Calu3 (cell line): ENCODE measurements at regions not wholly inside any gene's neighbourhood (a gene's known extent, or its start where the extent isn't known, plus 50 kb on each side); places are given as distances from the start of the nearest gene placed in this dataset.

Source experiments
- BruUV-seq: library from RNA; stranded (reverse); fragments of 400-500 nt; replicated peaks from 2 replicates; lab custom pipeline; 2021; lab: Mats Ljungman, UMichigan
- CTCF ChIA-PET: fragments of 300-600 bp; sonication (Branson Sonifier 250); formaldehyde crosslinking; loops from one replicate; lab custom pipeline; 2022; ENCODE audit warnings: antibody characterized with exemption; lab: Charles Lee
- DNase-seq: peaks from one replicate; pipeline ENCODE4 v3.0.0; 2022
- H3K27ac Mint-ChIP-seq: one replicate; pipeline ENCODE4 v1.8.0; 2022; ENCODE audit warnings: mixed read lengths; ENCODE audit not compliant: unreplicated experiment
- H3K27me3 Mint-ChIP-seq: one replicate; pipeline ENCODE4 v1.8.0; 2022; ENCODE audit warnings: mixed read lengths; ENCODE audit not compliant: unreplicated experiment
- H3K36me3 Mint-ChIP-seq: one replicate; pipeline ENCODE4 v1.8.0; 2022; ENCODE audit warnings: mild to moderate bottlenecking, moderate library complexity, mixed read lengths; ENCODE audit not compliant: insufficient read depth, unreplicated experiment
- H3K4me1 Mint-ChIP-seq: one replicate; pipeline ENCODE4 v1.8.0; 2022; ENCODE audit warnings: mild to moderate bottlenecking, low read depth, mixed read lengths; ENCODE audit not compliant: unreplicated experiment
- H3K4me3 Mint-ChIP-seq: one replicate; pipeline ENCODE4 v1.8.0; 2022; ENCODE audit warnings: mild to moderate bottlenecking, low read depth, moderate library complexity, mixed read lengths; ENCODE audit not compliant: unreplicated experiment
- H3K9me3 Mint-ChIP-seq: one replicate; pipeline ENCODE4 v1.8.0; 2022; ENCODE audit warnings: low read depth, mixed read lengths; ENCODE audit not compliant: unreplicated experiment
- intact Hi-C: fragments of 100-400 bp; cut with micrococcal nuclease; formaldehyde crosslinking; loops from one replicate; pipeline ENCODE4 v1.10.0; 2022; ENCODE audit not compliant: unreplicated experiment
- TF ChIP-seq, protein P1 (sequence below): fragments of 200-600 bp; IDR thresholded peaks from one replicate; pipeline ENCODE4 v1.8.0; 2022; ENCODE audit warnings: antibody characterized with exemption; ENCODE audit not compliant: unreplicated experiment

DNA sequence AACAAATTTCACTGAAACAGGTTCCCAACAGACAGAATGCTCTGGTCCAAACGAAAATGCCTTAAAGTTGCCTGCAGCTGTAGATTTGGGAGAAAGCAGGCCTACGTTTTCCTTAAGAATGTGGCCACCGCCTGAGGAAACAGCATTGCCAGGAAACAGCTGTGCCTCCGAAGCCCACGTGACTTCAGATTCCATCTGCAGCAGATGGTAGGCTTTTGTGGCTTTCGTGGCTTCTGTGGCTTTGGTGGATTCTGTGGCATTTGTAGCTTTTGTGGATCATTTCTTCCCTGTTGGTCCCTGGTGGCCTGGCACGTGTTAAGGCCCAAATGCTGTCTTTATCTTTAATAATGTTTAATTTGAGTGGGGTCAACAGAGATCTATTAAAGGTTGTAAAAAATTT is 222.9 kb downstream of the TTLL2 start:
- Mint-ChIP-seq H3K36me3 (no peaks in the 10 kb centered on the region), H3K9me3 (peaks cover 1% of the 10 kb centered on the region), H3K27ac (no peak overlapping the region), H3K27me3 (peaks cover 8% of the 10 kb centered on the region), H3K4me1 (no peaks in the 10 kb centered on the region), H3K4me3 (no peak overlapping the region)
- TF ChIP-seq, protein P1, sequence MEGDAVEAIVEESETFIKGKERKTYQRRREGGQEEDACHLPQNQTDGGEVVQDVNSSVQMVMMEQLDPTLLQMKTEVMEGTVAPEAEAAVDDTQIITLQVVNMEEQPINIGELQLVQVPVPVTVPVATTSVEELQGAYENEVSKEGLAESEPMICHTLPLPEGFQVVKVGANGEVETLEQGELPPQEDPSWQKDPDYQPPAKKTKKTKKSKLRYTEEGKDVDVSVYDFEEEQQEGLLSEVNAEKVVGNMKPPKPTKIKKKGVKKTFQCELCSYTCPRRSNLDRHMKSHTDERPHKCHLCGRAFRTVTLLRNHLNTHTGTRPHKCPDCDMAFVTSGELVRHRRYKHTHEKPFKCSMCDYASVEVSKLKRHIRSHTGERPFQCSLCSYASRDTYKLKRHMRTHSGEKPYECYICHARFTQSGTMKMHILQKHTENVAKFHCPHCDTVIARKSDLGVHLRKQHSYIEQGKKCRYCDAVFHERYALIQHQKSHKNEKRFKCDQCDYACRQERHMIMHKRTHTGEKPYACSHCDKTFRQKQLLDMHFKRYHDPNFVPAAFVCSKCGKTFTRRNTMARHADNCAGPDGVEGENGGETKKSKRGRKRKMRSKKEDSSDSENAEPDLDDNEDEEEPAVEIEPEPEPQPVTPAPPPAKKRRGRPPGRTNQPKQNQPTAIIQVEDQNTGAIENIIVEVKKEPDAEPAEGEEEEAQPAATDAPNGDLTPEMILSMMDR = no peak
- BruUV-seq = no TSS peak
- CTCF ChIA-PET = no interaction called here
- intact Hi-C loops = loop anchor here (5.0 kb wide), 1 partner anchor 300 kb away; no protein-coding TSS in a partner anchor
- DNase-seq = no peak

DNA sequence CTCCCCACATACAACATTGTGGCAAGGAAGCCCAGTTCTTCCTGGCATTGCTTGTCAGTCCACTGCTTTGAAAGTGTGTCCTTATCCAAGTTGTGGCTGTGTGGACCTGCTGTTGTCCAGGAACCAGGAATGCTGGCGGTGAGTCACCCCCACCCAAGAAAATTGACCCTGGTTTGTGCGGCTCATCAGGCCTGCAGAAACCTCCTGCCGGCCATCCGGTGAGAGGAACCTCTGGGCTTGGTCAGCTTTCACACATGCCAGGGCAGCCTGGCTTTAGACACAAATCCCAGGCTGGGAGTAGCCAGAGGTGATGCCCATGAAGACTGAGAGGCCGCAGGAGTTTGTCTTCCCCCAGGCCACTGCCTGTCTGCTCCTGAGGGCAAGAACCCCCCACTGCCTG is 223.6 kb downstream of the TTLL2 start:
- no TSS peak for BruUV-seq
- no peaks in the 10 kb centered on the region for H3K4me1 Mint-ChIP-seq
- no peaks in the 10 kb centered on the region for H3K36me3 Mint-ChIP-seq
- DNase-seq = no peak
- CTCF ChIA-PET = no interaction called here
- H3K27ac Mint-ChIP-seq = no peak overlapping the region
- H3K4me3 Mint-ChIP-seq = no peak overlapping the region
- peaks cover 15% of the 10 kb centered on the region for H3K27me3 Mint-ChIP-seq
- intact Hi-C loops = loop anchor here (5.0 kb wide), 1 partner anchor 299 kb away; no protein-coding TSS in a partner anchor
- H3K9me3 Mint-ChIP-seq = peaks cover 3% of the 10 kb centered on the region
- TF ChIP-seq, protein P1 = no peak

DNA sequence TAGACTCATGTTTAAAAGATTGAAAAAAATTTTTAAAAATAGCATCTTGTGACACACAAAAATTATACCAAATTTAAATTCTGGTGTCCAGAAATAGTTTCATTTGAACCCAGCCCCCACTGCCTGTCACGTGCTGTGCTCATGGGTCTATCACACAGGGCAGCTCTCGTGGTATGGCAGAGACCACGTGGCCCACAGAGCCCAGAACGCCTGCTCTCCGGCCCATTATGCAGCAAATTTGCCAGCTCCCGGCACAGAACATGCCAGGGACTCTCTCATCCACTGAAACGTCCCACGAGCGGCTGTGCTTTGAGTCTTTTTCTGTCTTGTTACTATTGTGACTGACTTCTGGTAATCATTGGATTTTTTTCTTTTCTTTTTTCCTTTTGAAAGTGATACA is 224.3 kb downstream of the TTLL2 start:
- TF ChIP-seq, protein P1 = no peak
- Mint-ChIP-seq H3K27ac (no peak overlapping the region), H3K27me3 (peaks cover 15% of the 10 kb centered on the region), H3K36me3 (no peaks in the 10 kb centered on the region), H3K4me3 (no peak overlapping the region), H3K4me1 (no peaks in the 10 kb centered on the region), H3K9me3 (peaks cover 5% of the 10 kb centered on the region)
- CTCF ChIA-PET = interaction anchor here (0.7 kb wide), 1 partner anchor 246 kb away, joined by 11 read pairs; no protein-coding TSS in a partner anchor
- intact Hi-C loops = loop anchor here (5.0 kb wide), 1 partner anchor 298 kb away; no protein-coding TSS in a partner anchor
- no TSS peak for BruUV-seq
- DNase-seq = no peak

DNA sequence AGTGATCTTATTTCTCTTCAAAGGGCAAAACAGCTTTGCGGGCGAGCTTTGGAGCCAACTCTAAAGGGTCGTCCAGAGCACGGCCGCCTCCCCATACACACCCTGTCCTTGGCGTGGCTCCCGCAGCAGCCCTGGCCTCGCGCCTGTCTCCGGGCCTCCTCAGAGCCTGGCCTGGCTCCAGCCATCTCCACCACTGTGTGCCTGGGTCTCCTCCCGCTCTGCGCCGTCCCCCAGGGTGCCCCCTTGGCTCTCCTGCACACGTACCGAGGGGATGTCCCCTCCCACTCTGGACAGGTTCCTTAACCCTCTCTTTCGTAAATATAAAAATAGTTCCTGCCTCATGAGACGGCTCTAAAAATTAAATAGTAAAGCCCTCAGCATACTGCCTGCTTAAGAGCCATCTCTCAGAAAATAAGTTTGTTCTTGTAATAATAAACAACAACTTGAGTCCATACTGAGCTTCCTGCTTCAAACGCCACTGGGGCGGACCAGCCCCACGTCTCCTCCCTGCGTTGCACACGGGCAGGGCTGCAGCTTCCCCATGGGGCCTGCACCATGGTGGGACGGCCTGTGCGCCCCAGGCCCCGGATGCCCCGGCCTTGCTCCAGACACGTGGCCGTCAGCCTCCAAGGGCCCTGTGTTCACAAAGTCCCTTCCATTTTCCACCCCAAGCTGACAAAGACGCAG is 226.2 kb downstream of the TTLL2 start:
- no peak for DNase-seq
- BruUV-seq = no TSS peak
- Mint-ChIP-seq H3K9me3 (peaks cover 6% of the 10 kb centered on the region), H3K27me3 (peaks cover 15% of the 10 kb centered on the region), H3K27ac (no peak overlapping the region), H3K4me3 (no peak overlapping the region), H3K4me1 (no peaks in the 10 kb centered on the region), H3K36me3 (no peaks in the 10 kb centered on the region)
- TF ChIP-seq, protein P1 = no peak
- intact Hi-C loops = no loop called here
- CTCF ChIA-PET = no interaction called here
